ENCODE measurements at regions not wholly inside any gene's neighbourhood (a gene's known extent, or its start where the extent isn't known, plus 50 kb on each side); places are given as distances from the start of the nearest gene placed in this dataset.

DNA sequence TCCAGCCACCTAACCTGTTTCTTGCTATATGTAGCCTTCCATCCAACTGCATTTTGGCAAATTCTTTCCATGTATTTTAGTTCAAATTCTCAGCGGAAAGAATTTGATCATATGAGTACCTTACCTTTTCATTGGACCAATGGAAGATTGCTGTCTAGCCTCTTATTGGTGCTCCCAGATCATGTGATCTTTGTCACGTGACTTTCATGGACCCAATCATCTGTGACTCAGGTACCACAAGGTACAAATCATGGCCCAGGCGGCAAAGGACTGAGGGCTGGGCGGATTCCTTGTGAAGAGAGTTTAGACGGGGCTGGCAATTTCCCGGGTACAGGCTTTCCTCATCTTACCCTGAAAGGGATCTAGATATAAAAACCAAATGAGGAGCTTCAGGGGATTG lies 85.9 kb upstream of the TBX20 start:
- DNase-seq: no peak

- no peak for DNase-seq
Observed at GRCh38 chr7:35336444-35336843, 82.5 kb upstream of the TBX20 start.

DNA sequence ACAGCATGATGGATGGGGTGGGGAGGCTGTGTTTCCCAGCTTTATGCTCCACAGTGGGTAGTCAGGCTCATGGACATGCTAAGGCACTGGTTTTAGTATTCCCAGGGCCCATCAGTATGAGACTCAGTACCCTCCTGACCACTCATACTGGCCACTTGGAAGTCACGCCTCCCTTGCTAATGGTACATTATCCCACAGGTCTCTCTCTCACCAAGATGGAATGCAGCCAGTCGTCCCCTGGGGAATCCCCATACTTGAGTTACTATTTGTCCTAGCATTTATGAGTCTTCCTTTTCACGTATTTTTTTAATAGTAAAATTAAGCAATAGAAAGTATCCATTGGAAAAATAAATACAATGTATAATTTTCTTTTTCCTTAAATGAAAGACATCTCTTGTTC lies 80.6 kb upstream of the TBX20 start:
- DNase-seq: no peak

- DNase-seq: no peak
Observed at GRCh38 chr7:35333265-35333664, 79.4 kb upstream of the TBX20 start.

GRCh38 chr7:35331730-35332678 lies 78.1 kb upstream of the TBX20 start:
- DNase-seq: no peak

GRCh38 chr7:35329026-35329425 lies 75.1 kb upstream of the TBX20 start:
- DNase-seq: no peak

- DNase-seq: no peak
Observed at GRCh38 chr7:35319606-35320005, 65.7 kb upstream of the TBX20 start.

DNA sequence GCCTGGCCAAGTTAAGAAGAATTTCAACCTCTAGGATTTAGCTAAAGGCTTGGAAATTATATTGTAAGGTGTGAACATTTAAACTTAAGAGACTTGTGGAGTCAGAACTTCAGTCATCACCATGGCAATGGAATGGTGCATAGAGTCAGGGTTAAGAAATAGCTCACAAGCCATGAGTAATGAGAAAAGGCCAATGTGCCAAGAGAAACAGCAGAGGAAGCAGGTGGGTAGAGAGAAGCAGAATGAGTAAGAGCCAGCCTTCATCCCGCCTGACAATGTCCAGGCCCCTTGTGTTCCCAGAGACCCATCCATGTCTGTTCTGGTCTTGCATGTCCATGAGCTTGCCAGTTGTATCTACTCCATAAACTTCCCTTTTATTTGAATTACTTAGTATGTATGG lies 62.6 kb upstream of the TBX20 start:
- DNase-seq: no peak

DNA sequence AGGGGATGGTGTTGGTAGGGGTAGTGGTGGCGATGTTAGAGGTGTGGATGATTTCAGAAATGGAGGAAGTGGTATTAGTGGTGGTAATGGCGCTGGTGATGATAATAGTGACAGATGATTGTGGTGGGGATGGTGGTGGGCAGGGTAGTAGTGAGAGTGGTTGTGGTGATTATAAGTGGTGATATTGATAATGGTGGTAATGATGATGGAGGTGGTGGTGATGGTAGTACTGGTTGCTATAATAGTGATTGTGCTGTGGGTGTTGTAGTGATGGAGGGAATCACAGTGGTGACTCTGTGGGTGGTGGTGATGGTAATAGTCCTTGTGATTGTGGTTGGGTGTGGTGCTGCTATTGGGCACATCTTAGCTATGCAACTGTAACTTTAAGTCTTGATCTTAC lies 61.6 kb upstream of the TBX20 start:
- DNase-seq: no peak

- no peak for DNase-seq
Observed at GRCh38 chr7:35314354-35314753, 60.5 kb upstream of the TBX20 start.

GRCh38 chr7:35313575-35313974 lies 59.7 kb upstream of the TBX20 start:
- no peak for DNase-seq

Data from renal pelvis (tissue), 1 donor.